Endothelial cell of umbilical vein (primary cell): ENCODE measurements at regions not wholly inside any gene's neighbourhood (a gene's known extent, or its start where the extent isn't known, plus 50 kb on each side); places are given as distances from the start of the nearest gene placed in this dataset.
"Not testable (repeated sequence)": the region's sequence is repeated elsewhere in the genome, so short reads cannot be mapped to it uniquely, and the experiment has no call there.

Source experiments
- BruUV-seq: library from RNA; stranded (reverse); fragments of 400-500 nt; replicated peaks from 2 replicates; lab custom pipeline; 2021; lab: Mats Ljungman, UMichigan
- CTCF ChIA-PET: fragments of 300-600, 350-600 bp; sonication (Branson Sonifier 250); formaldehyde crosslinking; loops from one replicate; lab custom pipeline; 2021; ENCODE audit warnings: antibody characterized with exemption, inconsistent platforms; lab: Charles Lee
- POLR2A ChIA-PET: fragments of 300-600, 350-600 bp; sonication (Branson Sonifier 250); formaldehyde crosslinking; loops from one replicate; lab custom pipeline; 2021; ENCODE audit warnings: antibody characterized with exemption, inconsistent platforms; lab: Charles Lee
- DNase-seq: peaks from one replicate; pipeline ENCODE4 v3.0.0-alpha.2; 2011; ENCODE audit warnings: low read depth, low spot score
- FAIRE-seq: peaks from 2 replicates; lab custom pipeline; 2011; peaks lifted over from hg19 to GRCh38; lab: Jason Lieb, UNC
- H2AFZ ChIP-seq: 2 replicates; pipeline ENCODE4 v1.6.0; 2012; ENCODE audit warnings: low read depth, low read length, control low read depth, inconsistent platforms
- H3K27ac ChIP-seq: 2 replicates; pipeline ENCODE4 v1.5.1; 2011; ENCODE audit warnings: low read depth, mild to moderate bottlenecking, control low read depth, low read length, moderate library complexity; ENCODE audit not compliant: insufficient read depth
- H3K27me3 ChIP-seq, 2 experiments: 2 replicates each; pipeline versions ENCODE4 v1.6.0 to v1.6.1; 2011; ENCODE audit warnings: low read length in 2 of 2, mixed read lengths in 1 of 2; ENCODE audit not compliant: control insufficient read depth in 2 of 2, insufficient read depth in 2 of 2
- H3K36me3 ChIP-seq, 2 experiments: 2 replicates in 1 of 2; 3 replicates in 1 of 2; pipeline ENCODE4 v1.5.1; 2011; ENCODE audit warnings: low read length in 2 of 2, mild to moderate bottlenecking in 1 of 2, moderate library complexity in 1 of 2; ENCODE audit not compliant: control insufficient read depth in 2 of 2, insufficient read depth in 2 of 2; ENCODE audit errors: extremely low read depth in 1 of 2
- H3K4me1 ChIP-seq: 3 replicates; pipeline ENCODE4 v1.5.1; 2011; ENCODE audit warnings: mild to moderate bottlenecking, low read length; ENCODE audit not compliant: control insufficient read depth, insufficient read depth; ENCODE audit errors: extremely low read depth
- H3K4me2 ChIP-seq: 2 replicates; pipeline ENCODE4 v1.6.1; 2011; ENCODE audit warnings: low read length, control low read depth, mixed read lengths; ENCODE audit not compliant: insufficient read depth
- H3K4me3 ChIP-seq, 3 experiments: fragments of 200-600 bp in 1 of 3; sonication (generic), shearing (Covaris generic) in 1 of 3; replicated peaks in 1 of 3; 2 replicates each; pipeline ENCODE4 v1.5.1; 2011 to 2016; ENCODE audit warnings: control low read depth in 3 of 3, low read length in 3 of 3, mild to moderate bottlenecking in 2 of 3, inconsistent platforms in 1 of 3, low read depth in 1 of 3, moderate library complexity in 1 of 3; ENCODE audit not compliant: insufficient read depth in 1 of 3
- H3K79me2 ChIP-seq: 2 replicates; pipeline ENCODE4 v1.6.0; 2012; ENCODE audit warnings: low read length, inconsistent platforms; ENCODE audit not compliant: control insufficient read depth, insufficient read depth
- H3K9ac ChIP-seq: replicated peaks from 2 replicates; pipeline ENCODE3; 2011; ENCODE audit warnings: low read length, control low read depth; ENCODE audit not compliant: insufficient read depth; ENCODE audit errors: extremely low read depth
- H3K9me1 ChIP-seq: replicated peaks from 3 replicates; pipeline ENCODE4 v1.6.0; 2011; ENCODE audit warnings: mild to moderate bottlenecking, low read length; ENCODE audit not compliant: control insufficient read depth, insufficient read depth; ENCODE audit errors: extremely low read depth
- H3K9me3 ChIP-seq: replicated peaks from 2 replicates; pipeline ENCODE4 v1.5.1; 2012; ENCODE audit warnings: low read length, inconsistent platforms; ENCODE audit not compliant: control insufficient read depth, insufficient read depth
- H4K20me1 ChIP-seq: replicated peaks from 2 replicates; pipeline ENCODE3; 2011; ENCODE audit warnings: mild to moderate bottlenecking, low read length; ENCODE audit not compliant: control insufficient read depth, insufficient read depth; ENCODE audit errors: extremely low read depth
- EZH2 ChIP-seq: IDR thresholded peaks from 2 replicates; pipeline ENCODE4 v1.6.1; 2012; ENCODE audit warnings: borderline replicate concordance, low read depth, mild to moderate bottlenecking, moderate library complexity, low read length, inconsistent platforms; ENCODE audit not compliant: severe bottlenecking
- FOS ChIP-seq: IDR thresholded peaks from 2 replicates; pipeline ENCODE4 v1.6.1; 2011; ENCODE audit warnings: mild to moderate bottlenecking, low read length, moderate library complexity, borderline replicate concordance; ENCODE audit not compliant: insufficient read depth
- GATA2 ChIP-seq: IDR thresholded peaks from 2 replicates; pipeline ENCODE4 v1.7.0; 2011; ENCODE audit warnings: low read depth, mild to moderate bottlenecking, moderate library complexity, mixed read lengths, low read length; ENCODE audit not compliant: insufficient read length, insufficient read depth
- JUN ChIP-seq: IDR thresholded peaks from 2 replicates; pipeline ENCODE4 v1.6.1; 2011; ENCODE audit warnings: borderline replicate concordance, low read depth; ENCODE audit not compliant: insufficient read length, insufficient read depth
- MYC ChIP-seq: IDR thresholded peaks from one replicate; pipeline ENCODE4 v1.6.1; 2011; ENCODE audit warnings: mild to moderate bottlenecking, low read depth, low read length
- POLR2A ChIP-seq: IDR thresholded peaks from 2 replicates; pipeline ENCODE4 v1.6.1; 2012; ENCODE audit warnings: low read depth, mild to moderate bottlenecking, control low read depth, low read length
- POLR2AphosphoS5 ChIP-seq: IDR thresholded peaks from 2 replicates; pipeline ENCODE4 v1.6.1; 2012; ENCODE audit warnings: low read depth, mild to moderate bottlenecking, control low read depth, low read length, moderate library complexity; ENCODE audit not compliant: insufficient read depth
- dilution Hi-C: fragments of 300-500 bp; cut with MboI; formaldehyde crosslinking; loops from one replicate; pipeline ENCODE4 v1.15.0; 2019; ENCODE audit warnings: low sequenced_read_pairs; ENCODE audit not compliant: extremely low pct_ligation_motif_present
- intact Hi-C: fragments of 100-400 bp; cut with micrococcal nuclease; formaldehyde crosslinking; loops from one replicate; pipeline ENCODE4 v1.10.0; 2022
- TF ChIP-seq, protein P1 (sequence below): IDR thresholded peaks from 2 replicates; pipeline ENCODE4 v1.6.1; 2011; ENCODE audit not compliant: insufficient read depth, insufficient read length
- TF ChIP-seq, protein P2 (sequence below), 2 donors: IDR thresholded peaks; 1 replicate in 1 of 2; 2 replicates in 1 of 2; pipeline ENCODE4 v1.5.1; 2011; ENCODE audit warnings: low read length in 2 of 2, mild to moderate bottlenecking in 2 of 2, moderate library complexity in 2 of 2, control low read depth in 1 of 2, inconsistent platforms in 1 of 2, low read depth in 1 of 2; ENCODE audit not compliant: insufficient read depth in 1 of 2; ENCODE audit errors: extremely low read depth in 1 of 2

DNA sequence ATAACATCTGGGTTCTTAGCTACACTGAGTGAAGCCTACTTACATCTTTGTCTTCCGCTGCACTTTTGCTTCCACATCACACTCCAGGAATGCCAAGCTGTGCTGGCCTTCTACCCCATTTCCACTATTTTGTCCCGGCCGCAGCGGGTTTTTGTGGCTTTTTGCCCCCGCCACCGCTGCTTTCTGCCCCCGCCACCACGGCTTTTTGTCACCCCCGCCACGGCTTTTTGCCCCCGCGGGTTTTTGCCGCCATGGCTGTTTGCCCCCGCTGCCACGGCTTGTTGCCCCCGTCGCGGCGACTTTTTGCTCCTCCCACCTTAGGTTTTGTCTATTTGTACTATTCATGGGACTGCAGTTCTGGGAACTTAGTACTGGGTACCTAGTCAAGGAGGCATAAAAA, 875.4 kb downstream of the ZNF37A start:
- H3K27ac ChIP-seq, H2AFZ ChIP-seq, H3K9ac ChIP-seq, H3K36me3 ChIP-seq, intact Hi-C loops, BruUV-seq, FAIRE-seq, CTCF ChIA-PET, H3K79me2 ChIP-seq, H4K20me1 ChIP-seq, H3K4me2 ChIP-seq, dilution Hi-C loops, H3K9me3 ChIP-seq, DNase-seq, H3K4me3 ChIP-seq, H3K27me3 ChIP-seq, H3K4me1 ChIP-seq, POLR2A ChIA-PET, H3K9me1 ChIP-seq: not testable (repeated sequence)

DNA sequence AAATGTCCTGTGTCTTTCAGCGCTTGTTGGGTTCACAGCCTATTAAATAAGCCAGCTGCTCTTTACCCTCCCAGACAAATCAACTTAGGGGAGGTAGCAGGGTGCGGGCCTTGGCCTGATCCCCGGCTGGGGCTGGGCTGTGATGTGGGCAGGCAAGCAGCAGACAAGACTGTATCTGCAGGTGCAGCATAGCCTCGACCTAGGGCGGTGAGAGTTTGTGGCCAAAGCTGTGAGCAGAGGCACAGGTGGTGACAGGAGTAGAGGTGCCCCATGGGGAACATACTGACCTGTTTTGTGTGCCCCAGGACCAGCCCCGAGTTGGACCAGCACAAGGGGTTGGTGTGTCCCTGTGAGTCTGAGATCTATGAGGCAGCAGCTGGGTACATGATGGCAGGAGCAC, 885.4 kb downstream of the ZNF37A start:
- no peak overlapping the region for H3K9ac ChIP-seq
- H3K9me1 ChIP-seq, result no peaks in the 10 kb centered on the region
- H2AFZ ChIP-seq, result no peak overlapping the region
- no peaks in the 10 kb centered on the region for H3K79me2 ChIP-seq
- H4K20me1 ChIP-seq, result no peaks in the 10 kb centered on the region
- no TSS peak for BruUV-seq
- intact Hi-C loops, result no loop called here
- TF ChIP-seq MYC (no peak), EZH2 (no peak), JUN (no peak), GATA2 (no peak), FOS (no peak), POLR2AphosphoS5 (no peak), POLR2A (no peak)
- TF ChIP-seq, protein P1, sequence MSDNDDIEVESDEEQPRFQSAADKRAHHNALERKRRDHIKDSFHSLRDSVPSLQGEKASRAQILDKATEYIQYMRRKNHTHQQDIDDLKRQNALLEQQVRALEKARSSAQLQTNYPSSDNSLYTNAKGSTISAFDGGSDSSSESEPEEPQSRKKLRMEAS, result no peak
- TF ChIP-seq, protein P2, sequence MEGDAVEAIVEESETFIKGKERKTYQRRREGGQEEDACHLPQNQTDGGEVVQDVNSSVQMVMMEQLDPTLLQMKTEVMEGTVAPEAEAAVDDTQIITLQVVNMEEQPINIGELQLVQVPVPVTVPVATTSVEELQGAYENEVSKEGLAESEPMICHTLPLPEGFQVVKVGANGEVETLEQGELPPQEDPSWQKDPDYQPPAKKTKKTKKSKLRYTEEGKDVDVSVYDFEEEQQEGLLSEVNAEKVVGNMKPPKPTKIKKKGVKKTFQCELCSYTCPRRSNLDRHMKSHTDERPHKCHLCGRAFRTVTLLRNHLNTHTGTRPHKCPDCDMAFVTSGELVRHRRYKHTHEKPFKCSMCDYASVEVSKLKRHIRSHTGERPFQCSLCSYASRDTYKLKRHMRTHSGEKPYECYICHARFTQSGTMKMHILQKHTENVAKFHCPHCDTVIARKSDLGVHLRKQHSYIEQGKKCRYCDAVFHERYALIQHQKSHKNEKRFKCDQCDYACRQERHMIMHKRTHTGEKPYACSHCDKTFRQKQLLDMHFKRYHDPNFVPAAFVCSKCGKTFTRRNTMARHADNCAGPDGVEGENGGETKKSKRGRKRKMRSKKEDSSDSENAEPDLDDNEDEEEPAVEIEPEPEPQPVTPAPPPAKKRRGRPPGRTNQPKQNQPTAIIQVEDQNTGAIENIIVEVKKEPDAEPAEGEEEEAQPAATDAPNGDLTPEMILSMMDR (IDR thresholded peaks at IDR 0.05; ENCODE audit: extremely low read depth in 1 of 2, insufficient read depth in 1 of 2, low read depth in 1 of 2, low read length in 2 of 2), result no peak
- no peaks in the 10 kb centered on the region for H3K4me1 ChIP-seq
- H3K36me3 ChIP-seq, result no peaks in the 10 kb centered on the region
- H3K27ac ChIP-seq, result no peak overlapping the region
- POLR2A ChIA-PET, result no interaction called here
- no peaks in the 10 kb centered on the region for H3K27me3 ChIP-seq
- CTCF ChIA-PET, result interaction anchor here (0.6 kb wide), 1 partner anchor 34 kb away, joined by 3 read pairs; no protein-coding TSS in a partner anchor
- DNase-seq (no peak), FAIRE-seq (no peak)
- dilution Hi-C loops, result no loop called here
- peaks cover 2% of the 10 kb centered on the region for H3K9me3 ChIP-seq
- H3K4me2 ChIP-seq, result no peak overlapping the region
- H3K4me3 ChIP-seq, result no peak overlapping the region
